Keratinocyte (primary cell): ENCODE measurements at regions not wholly inside any gene's neighbourhood (a gene's known extent, or its start where the extent isn't known, plus 50 kb on each side); places are given as distances from the start of the nearest gene placed in this dataset.

Experiments
- DNase-seq: peaks from one replicate; pipeline ENCODE4 v3.0.0-alpha.2; 2011; ENCODE audit warnings: low read depth, missing footprints, low spot score
- FAIRE-seq: peaks from 2 replicates; lab custom pipeline; 2011; peaks lifted over from hg19 to GRCh38; lab: Jason Lieb, UNC
- H2AFZ ChIP-seq: 2 replicates; pipeline ENCODE4 v1.6.0; 2012; ENCODE audit warnings: low read length, control low read depth, inconsistent platforms; ENCODE audit not compliant: control insufficient read depth
- H3K27ac ChIP-seq: 2 replicates; pipeline ENCODE4 v1.5.1; 2011; ENCODE audit warnings: low read length; ENCODE audit not compliant: control insufficient read depth, insufficient read depth
- H3K27me3 ChIP-seq: 3 replicates; pipeline ENCODE4 v1.6.0; 2011; ENCODE audit warnings: low read length; ENCODE audit not compliant: control insufficient read depth, insufficient read depth; ENCODE audit errors: extremely low read depth
- H3K36me3 ChIP-seq, 2 experiments: 2 replicates in 1 of 2; 3 replicates in 1 of 2; pipeline ENCODE4 v1.5.1; 2011; ENCODE audit warnings: low read length in 2 of 2, mild to moderate bottlenecking in 1 of 2; ENCODE audit not compliant: control insufficient read depth in 2 of 2, insufficient read depth in 2 of 2; ENCODE audit errors: extremely low read depth in 1 of 2
- H3K4me1 ChIP-seq: 3 replicates; pipeline ENCODE4 v1.5.1; 2011; ENCODE audit warnings: low read length; ENCODE audit not compliant: control insufficient read depth, insufficient read depth; ENCODE audit errors: extremely low read depth
- H3K4me2 ChIP-seq: 3 replicates; pipeline ENCODE4 v1.6.0; 2011; ENCODE audit warnings: low read depth, low read length; ENCODE audit not compliant: control insufficient read depth, insufficient read depth; ENCODE audit errors: extremely low read depth
- H3K4me3 ChIP-seq, 3 experiments: fragments of 200-600 bp in 1 of 3; sonication (generic) in 1 of 3; 2 replicates in 2 of 3; 3 replicates in 1 of 3; pipeline ENCODE4 v1.5.1; 2011 to 2016; ENCODE audit warnings: low read length in 3 of 3, mild to moderate bottlenecking in 3 of 3, control low read depth in 2 of 3, inconsistent platforms in 1 of 3, low read depth in 1 of 3, mixed read lengths in 1 of 3, mixed run types in 1 of 3, moderate library complexity in 1 of 3; ENCODE audit not compliant: control insufficient read depth in 2 of 3, insufficient read depth in 2 of 3; ENCODE audit errors: extremely low read depth in 1 of 3
- H3K79me2 ChIP-seq: 2 replicates; pipeline ENCODE4 v1.6.0; 2012; ENCODE audit warnings: low read length; ENCODE audit not compliant: control insufficient read depth, insufficient read depth
- H3K9ac ChIP-seq: 3 replicates; pipeline ENCODE4 v1.6.0; 2011; ENCODE audit warnings: low read length; ENCODE audit not compliant: control insufficient read depth, insufficient read depth; ENCODE audit errors: extremely low read depth
- H3K9me1 ChIP-seq: 3 replicates; pipeline ENCODE4 v1.6.0; 2011; ENCODE audit warnings: low read length; ENCODE audit not compliant: control insufficient read depth, insufficient read depth; ENCODE audit errors: extremely low read depth
- H3K9me3 ChIP-seq: 2 replicates; pipeline ENCODE4 v1.5.1; 2012; ENCODE audit warnings: low read depth, low read length; ENCODE audit not compliant: control insufficient read depth
- H4K20me1 ChIP-seq: 3 replicates; pipeline ENCODE4 v1.6.0; 2011; ENCODE audit warnings: low read length; ENCODE audit not compliant: control insufficient read depth, insufficient read depth; ENCODE audit errors: extremely low read depth
- EZH2 ChIP-seq: IDR thresholded peaks from one replicate; pipeline ENCODE4 v1.6.1; 2012; ENCODE audit warnings: inconsistent platforms, mild to moderate bottlenecking, low read length, moderate library complexity
- dilution Hi-C: fragments of 300-500 bp; cut with MboI; formaldehyde crosslinking; loops from one replicate; pipeline ENCODE4 v1.7.0; 2020; ENCODE audit warnings: low sequenced_read_pairs; ENCODE audit not compliant: extremely low pct_ligation_motif_present
- TF ChIP-seq, protein P1 (sequence below), 3 experiments: IDR thresholded peaks in 1 of 3; conservative IDR thresholded peaks in 1 of 3; optimal IDR thresholded peaks in 1 of 3; 2 replicates in 2 of 3; 3 replicates in 1 of 3; pipeline versions ENCODE3 to v1.5.1; 2011; ENCODE audit warnings: low read length in 3 of 3, mild to moderate bottlenecking in 3 of 3, moderate library complexity in 2 of 3, control low read depth in 1 of 3, inconsistent platforms in 1 of 3; ENCODE audit not compliant: insufficient read depth in 2 of 3; ENCODE audit errors: extremely low read depth in 1 of 3

DNA sequence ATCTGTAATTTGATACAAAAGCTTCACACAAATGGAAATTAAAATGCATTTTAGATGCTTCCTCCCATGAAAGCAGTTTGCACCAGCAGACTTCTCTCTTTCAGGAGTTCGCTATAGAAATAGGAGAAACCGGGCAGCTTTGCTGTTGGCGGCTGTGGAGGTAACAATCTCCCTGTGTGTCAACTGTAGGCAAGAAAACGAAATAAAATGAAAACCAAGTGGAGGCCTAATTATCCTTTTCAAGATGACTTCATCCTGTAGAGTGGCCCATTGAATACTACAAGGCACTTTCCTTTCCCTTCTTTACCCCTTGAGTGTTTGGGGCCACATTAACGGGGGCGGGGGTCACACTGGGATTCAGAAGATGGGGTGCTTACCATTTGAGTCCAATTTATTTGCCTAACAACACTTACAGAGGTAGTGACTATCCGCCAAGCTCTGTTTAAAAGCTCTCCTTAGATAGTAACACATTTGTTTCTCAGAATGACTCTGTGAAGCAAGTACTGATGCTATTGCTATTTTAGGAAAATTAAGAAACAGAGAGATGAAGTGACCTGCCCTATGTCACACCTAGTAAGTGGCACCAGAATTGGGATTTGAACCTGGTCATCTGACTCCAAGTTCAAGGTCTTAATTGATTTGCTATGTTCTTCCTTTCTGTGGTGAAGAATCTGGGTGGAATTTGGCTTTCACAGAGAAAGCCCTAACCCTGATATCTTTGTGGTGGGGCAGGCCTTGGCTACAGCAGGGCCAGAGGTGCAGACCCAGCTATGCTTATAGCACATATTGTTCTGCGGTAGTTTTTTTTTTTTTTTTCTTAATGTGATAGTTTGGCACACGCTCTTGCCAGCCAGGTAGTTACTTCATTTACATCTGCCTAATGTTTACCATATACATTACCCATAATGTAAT is 125.5 kb upstream of the MPHOSPH6 start:
- no peak overlapping the region for H2AFZ ChIP-seq
- no peak overlapping the region for H3K9ac ChIP-seq
- H3K4me1 ChIP-seq: no peaks in the 10 kb centered on the region
- dilution Hi-C loops: no loop called here
- no peaks in the 10 kb centered on the region for H3K9me3 ChIP-seq
- no peaks in the 10 kb centered on the region for H3K9me1 ChIP-seq
- FAIRE-seq: no peak
- no peaks in the 10 kb centered on the region for H3K36me3 ChIP-seq
- TF ChIP-seq, protein P1, sequence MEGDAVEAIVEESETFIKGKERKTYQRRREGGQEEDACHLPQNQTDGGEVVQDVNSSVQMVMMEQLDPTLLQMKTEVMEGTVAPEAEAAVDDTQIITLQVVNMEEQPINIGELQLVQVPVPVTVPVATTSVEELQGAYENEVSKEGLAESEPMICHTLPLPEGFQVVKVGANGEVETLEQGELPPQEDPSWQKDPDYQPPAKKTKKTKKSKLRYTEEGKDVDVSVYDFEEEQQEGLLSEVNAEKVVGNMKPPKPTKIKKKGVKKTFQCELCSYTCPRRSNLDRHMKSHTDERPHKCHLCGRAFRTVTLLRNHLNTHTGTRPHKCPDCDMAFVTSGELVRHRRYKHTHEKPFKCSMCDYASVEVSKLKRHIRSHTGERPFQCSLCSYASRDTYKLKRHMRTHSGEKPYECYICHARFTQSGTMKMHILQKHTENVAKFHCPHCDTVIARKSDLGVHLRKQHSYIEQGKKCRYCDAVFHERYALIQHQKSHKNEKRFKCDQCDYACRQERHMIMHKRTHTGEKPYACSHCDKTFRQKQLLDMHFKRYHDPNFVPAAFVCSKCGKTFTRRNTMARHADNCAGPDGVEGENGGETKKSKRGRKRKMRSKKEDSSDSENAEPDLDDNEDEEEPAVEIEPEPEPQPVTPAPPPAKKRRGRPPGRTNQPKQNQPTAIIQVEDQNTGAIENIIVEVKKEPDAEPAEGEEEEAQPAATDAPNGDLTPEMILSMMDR (optimal IDR thresholded peaks at IDR 0.05 in 1 of 3, IDR thresholded peaks at IDR 0.05 in 1 of 3, conservative IDR thresholded peaks at IDR 0.05 in 1 of 3; ENCODE audit: extremely low read depth in 1 of 3, insufficient read depth in 2 of 3, low read length in 3 of 3): no peak
- no peak for TF ChIP-seq EZH2
- H3K4me2 ChIP-seq: no peak overlapping the region
- no peak for DNase-seq
- H3K27ac ChIP-seq: no peak overlapping the region
- no peaks in the 10 kb centered on the region for H3K79me2 ChIP-seq
- no peaks in the 10 kb centered on the region for H4K20me1 ChIP-seq
- H3K27me3 ChIP-seq: peaks cover 24% of the 10 kb centered on the region
- no peak overlapping the region for H3K4me3 ChIP-seq

DNA sequence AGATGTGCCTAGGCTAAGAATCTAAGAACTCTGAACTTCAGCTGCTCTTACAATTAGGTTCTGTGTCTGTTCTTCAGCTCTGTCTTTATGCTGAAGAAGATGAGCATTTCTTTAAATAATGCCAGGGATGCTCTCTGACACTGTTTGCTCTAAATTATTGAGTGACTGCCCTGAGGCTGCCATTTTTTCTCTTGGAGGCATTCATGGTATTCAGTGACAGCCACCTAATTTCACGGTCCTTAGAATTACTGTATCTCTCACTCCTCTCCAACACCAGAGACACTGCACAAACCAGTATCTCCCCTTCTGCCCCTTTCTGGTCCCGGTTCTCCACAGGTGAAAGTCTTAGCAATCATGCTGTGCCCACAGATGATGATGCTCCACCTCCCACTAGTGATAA is 123.6 kb upstream of the MPHOSPH6 start:
- Histone ChIP-seq H3K4me1 (no peaks in the 10 kb centered on the region), H3K9me1 (no peaks in the 10 kb centered on the region), H3K36me3 (no peaks in the 10 kb centered on the region), H3K9ac (no peak overlapping the region), H2AFZ (no peak overlapping the region), H3K9me3 (no peaks in the 10 kb centered on the region), H4K20me1 (no peaks in the 10 kb centered on the region), H3K4me3 (no peak overlapping the region), H3K79me2 (no peaks in the 10 kb centered on the region), H3K27ac (no peak overlapping the region), H3K27me3 (peaks cover 40% of the 10 kb centered on the region), H3K4me2 (no peak overlapping the region)
- no peak for FAIRE-seq
- TF ChIP-seq, protein P1 (optimal IDR thresholded peaks at IDR 0.05 in 1 of 3, IDR thresholded peaks at IDR 0.05 in 1 of 3, conservative IDR thresholded peaks at IDR 0.05 in 1 of 3; ENCODE audit: extremely low read depth in 1 of 3, insufficient read depth in 2 of 3, low read length in 3 of 3): no peak
- DNase-seq: no peak
- dilution Hi-C loops: no loop called here
